ENCODE measurements at regions not wholly inside any gene's neighbourhood (a gene's known extent, or its start where the extent isn't known, plus 50 kb on each side); places are given as distances from the start of the nearest gene placed in this dataset.

DNA sequence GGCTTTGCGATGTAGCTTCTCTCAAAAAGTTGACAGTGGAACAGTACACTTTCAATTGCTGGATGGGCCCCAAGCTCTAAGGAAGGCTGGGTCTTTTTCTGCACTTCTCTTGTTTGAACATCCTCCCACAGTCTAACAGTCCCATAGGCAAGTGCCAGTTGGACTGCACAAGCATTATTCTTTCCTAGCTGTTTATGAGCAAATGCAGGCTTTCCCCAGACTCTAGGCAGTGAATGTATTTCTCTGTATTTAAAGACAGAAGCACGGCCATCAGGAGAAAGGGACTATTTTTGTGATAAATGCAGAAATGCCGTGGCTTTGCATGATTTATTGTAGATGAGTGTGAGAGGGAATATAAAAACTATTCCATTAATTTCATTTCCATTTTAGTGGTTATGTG is 539.3 kb upstream of the LMCD1 start:
- TF ChIP-seq POLR2AphosphoS5 (IDR thresholded peaks at IDR 0.05; ENCODE audit: low read depth, low read length) (no peak), POLR2A (IDR thresholded peaks at IDR 0.05; ENCODE audit: low read depth, low read length) (no peak), TAF1 (IDR thresholded peaks at IDR 0.05; ENCODE audit: low read depth, low read length) (no peak)

All from GM12891 (cell line).